ENCODE measurements at regions not wholly inside any gene's neighbourhood (a gene's known extent, or its start where the extent isn't known, plus 50 kb on each side); places are given as distances from the start of the nearest gene placed in this dataset.

DNA sequence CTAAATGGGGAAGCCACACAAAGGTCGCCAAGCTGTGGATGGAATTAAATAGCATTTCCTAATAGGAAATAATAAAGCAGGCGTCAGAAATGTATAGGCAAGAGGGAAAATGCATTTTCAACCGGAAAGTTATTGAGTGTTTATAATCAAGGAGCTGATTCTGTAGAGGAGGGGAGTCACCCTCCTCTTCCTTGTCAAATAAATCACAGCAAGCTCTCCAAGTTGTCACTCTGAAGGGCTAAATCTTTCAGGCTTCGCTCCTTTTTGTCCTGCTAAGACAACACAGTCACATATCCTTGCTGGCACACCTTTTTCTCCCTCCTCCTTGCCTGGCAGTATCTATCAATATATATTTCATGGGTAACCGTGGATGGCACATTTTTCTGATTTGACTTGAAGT is 338.4 kb downstream of the SATB1 start (continued):
- TF ChIP-seq TEAD4 (IDR thresholded peaks at IDR 0.05; ENCODE audit: low read depth, low read length), result no peak

Measured in H1 (cell line).